Activated T-cell treated with anti-CD3 and anti-CD28 coated beads, Interleukin-2, amount 50 U/mL, for 4 hours (primary cell): ENCODE measurements at regions not wholly inside any gene's neighbourhood (a gene's known extent, or its start where the extent isn't known, plus 50 kb on each side); places are given as distances from the start of the nearest gene placed in this dataset.

Experiments
- ATAC-seq, 2 donors: fragments of 200-7000 bp; cut with Tn5 transposase; one replicate each; pipeline ENCODE4 v1.10.0; 2021
- DNase-seq: peaks from one replicate; pipeline ENCODE4 v3.0.0-alpha.2; 2020
- H3K27me3 Mint-ChIP-seq: one replicate; pipeline ENCODE4 v1.8.0; 2021; ENCODE audit warnings: low read depth, mixed read lengths
- H3K36me3 Mint-ChIP-seq: one replicate; pipeline ENCODE4 v1.8.0; 2022; ENCODE audit warnings: mixed read lengths; ENCODE audit not compliant: insufficient read depth
- H3K4me1 Mint-ChIP-seq: one replicate; pipeline ENCODE4 v1.8.0; 2021; ENCODE audit warnings: low read depth, mixed read lengths
- H3K4me3 Mint-ChIP-seq: one replicate; pipeline ENCODE4 v1.8.0; 2021; ENCODE audit warnings: mild to moderate bottlenecking, moderate library complexity, mixed read lengths
- H3K9me3 Mint-ChIP-seq: one replicate; pipeline ENCODE4 v1.8.0; 2021; ENCODE audit warnings: mixed read lengths

GRCh38 chr12:84361651-84362551 is 550.7 kb downstream of the SLC6A15 start:
- ATAC-seq = no peak
- peaks cover 4% of the 10 kb centered on the region for H3K9me3 Mint-ChIP-seq
- DNase-seq = no peak
- no peaks in the 10 kb centered on the region for H3K4me1 Mint-ChIP-seq
- H3K4me3 Mint-ChIP-seq = no peak overlapping the region
- no peaks in the 10 kb centered on the region for H3K36me3 Mint-ChIP-seq
- no peaks in the 10 kb centered on the region for H3K27me3 Mint-ChIP-seq

GRCh38 chr12:84357314-84357713 is 555.3 kb downstream of the SLC6A15 start:
- DNase-seq (no peak), ATAC-seq (no peak)
- no peak overlapping the region for H3K4me3 Mint-ChIP-seq
- H3K9me3 Mint-ChIP-seq = no peaks in the 10 kb centered on the region
- H3K27me3 Mint-ChIP-seq = no peaks in the 10 kb centered on the region
- no peaks in the 10 kb centered on the region for H3K4me1 Mint-ChIP-seq
- H3K36me3 Mint-ChIP-seq = no peaks in the 10 kb centered on the region

DNA sequence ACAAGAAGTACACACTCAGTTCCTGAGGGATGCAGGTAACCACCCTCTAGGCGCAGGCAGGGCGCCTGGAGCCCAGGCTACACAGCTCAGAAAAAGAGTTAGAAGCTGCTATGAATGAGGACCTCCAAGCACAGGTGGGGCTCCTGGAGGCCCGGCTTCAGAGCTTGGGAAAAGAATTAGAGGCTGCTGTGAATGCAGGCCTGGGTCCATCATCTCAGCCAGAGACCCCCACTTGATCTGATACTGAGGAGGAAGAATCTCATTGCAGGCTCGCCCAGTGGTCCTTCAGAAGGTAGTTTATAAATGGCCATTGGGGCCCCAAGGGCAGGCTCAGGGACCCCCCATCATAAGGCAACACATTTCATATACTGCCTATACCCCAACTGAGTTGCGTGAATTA is 556.4 kb downstream of the SLC6A15 start:
- H3K27me3 Mint-ChIP-seq = no peaks in the 10 kb centered on the region
- H3K4me1 Mint-ChIP-seq = no peaks in the 10 kb centered on the region
- no peak for DNase-seq
- H3K36me3 Mint-ChIP-seq = no peaks in the 10 kb centered on the region
- H3K4me3 Mint-ChIP-seq = no peak overlapping the region
- H3K9me3 Mint-ChIP-seq = no peaks in the 10 kb centered on the region
- ATAC-seq = no peak

DNA sequence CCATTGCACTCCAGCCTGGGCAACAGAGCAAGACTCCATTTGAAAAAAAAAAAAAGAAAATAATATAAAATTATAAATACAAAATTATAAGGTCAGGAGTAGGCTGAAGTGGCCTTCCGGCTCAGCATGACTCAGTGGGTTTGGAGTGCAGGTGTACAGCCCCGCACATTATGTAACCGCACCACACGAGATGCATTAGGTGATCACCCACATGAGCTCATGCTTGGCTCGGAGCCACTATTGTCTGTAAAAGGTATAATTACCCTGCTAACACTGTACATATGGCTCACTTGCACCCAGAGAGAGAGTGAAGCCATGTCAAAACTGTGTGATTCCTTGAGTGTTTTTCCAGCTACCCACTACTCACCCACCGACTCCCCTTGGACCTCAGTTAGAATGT is 557.0 kb downstream of the SLC6A15 start:
- Mint-ChIP-seq H3K27me3 (no peaks in the 10 kb centered on the region), H3K4me3 (no peak overlapping the region), H3K4me1 (no peaks in the 10 kb centered on the region), H3K36me3 (no peaks in the 10 kb centered on the region), H3K9me3 (no peaks in the 10 kb centered on the region)
- ATAC-seq = no peak
- DNase-seq = no peak

GRCh38 chr12:84348582-84348981 is 564.0 kb downstream of the SLC6A15 start:
- Mint-ChIP-seq H3K4me1 (no peaks in the 10 kb centered on the region), H3K36me3 (no peaks in the 10 kb centered on the region), H3K27me3 (no peaks in the 10 kb centered on the region), H3K4me3 (no peak overlapping the region), H3K9me3 (peaks cover 6% of the 10 kb centered on the region)
- ATAC-seq = no peak
- no peak for DNase-seq

DNA sequence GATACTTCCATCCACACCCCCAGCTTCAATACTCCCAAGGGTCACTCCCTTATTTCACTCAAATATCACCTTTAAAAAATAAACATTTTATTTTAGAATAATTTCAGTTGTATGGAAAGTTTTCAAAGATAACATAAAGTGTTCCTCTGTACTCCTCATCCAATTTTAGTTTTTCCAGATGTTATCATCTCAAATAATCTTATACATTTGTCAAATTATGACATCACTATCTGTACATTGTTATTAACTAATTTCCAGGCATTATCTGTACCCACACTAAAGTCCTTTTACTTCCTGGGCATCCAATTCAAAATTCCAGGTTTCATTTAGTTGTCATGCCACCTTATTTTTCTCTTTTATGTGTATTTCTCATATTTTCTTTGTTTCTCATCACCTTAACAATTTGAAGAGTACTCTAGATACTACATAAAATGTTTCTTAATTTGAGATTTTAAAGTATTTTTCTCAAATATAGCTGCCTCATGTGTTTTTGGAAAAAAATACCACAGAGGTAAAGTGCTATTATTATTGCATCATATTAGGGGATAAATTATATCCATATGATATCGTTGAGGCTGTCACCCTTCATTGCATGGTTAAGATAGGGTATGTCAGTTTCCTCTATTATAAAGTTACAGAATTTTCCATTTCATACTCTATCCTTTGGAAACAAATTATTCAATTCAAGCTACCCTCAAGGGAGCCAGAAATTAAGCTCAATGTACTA is 571.0 kb downstream of the SLC6A15 start:
- no peaks in the 10 kb centered on the region for H3K36me3 Mint-ChIP-seq
- DNase-seq (no peak), ATAC-seq (no peak)
- H3K27me3 Mint-ChIP-seq = no peaks in the 10 kb centered on the region
- no peaks in the 10 kb centered on the region for H3K4me1 Mint-ChIP-seq
- H3K4me3 Mint-ChIP-seq = no peak overlapping the region
- H3K9me3 Mint-ChIP-seq = peaks cover 7% of the 10 kb centered on the region

GRCh38 chr12:84336231-84336630 is 576.4 kb downstream of the SLC6A15 start:
- H3K27me3 Mint-ChIP-seq = no peaks in the 10 kb centered on the region
- no peak overlapping the region for H3K4me3 Mint-ChIP-seq
- no peaks in the 10 kb centered on the region for H3K36me3 Mint-ChIP-seq
- DNase-seq = no peak
- H3K9me3 Mint-ChIP-seq = peaks cover 3% of the 10 kb centered on the region
- H3K4me1 Mint-ChIP-seq = no peaks in the 10 kb centered on the region
- no peak for ATAC-seq

GRCh38 chr12:84329938-84330337 is 582.7 kb downstream of the SLC6A15 start:
- Mint-ChIP-seq H3K36me3 (no peaks in the 10 kb centered on the region), H3K4me3 (no peak overlapping the region), H3K27me3 (no peaks in the 10 kb centered on the region), H3K4me1 (no peaks in the 10 kb centered on the region), H3K9me3 (no peaks in the 10 kb centered on the region)
- no peak for DNase-seq
- ATAC-seq = no peak

DNA sequence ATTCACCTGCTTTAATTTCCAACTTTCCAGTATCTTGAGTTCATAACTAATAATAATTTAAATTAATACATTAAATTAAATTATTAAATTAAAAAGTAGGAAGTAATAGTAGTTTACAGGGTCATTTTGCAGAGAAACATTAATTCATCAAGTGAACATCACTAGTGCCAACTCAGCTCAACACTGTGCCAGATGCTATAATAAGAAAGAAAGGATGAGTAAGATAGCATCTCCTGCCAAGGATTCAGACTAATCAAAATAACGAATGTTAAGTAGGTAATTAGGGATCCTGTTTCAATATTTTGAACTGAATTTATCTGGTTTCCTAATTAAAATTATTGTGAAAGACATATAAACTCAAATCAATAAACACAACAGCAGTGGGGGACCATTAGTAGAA is 596.7 kb downstream of the SLC6A15 start:
- DNase-seq = no peak
- ATAC-seq = no peak
- no peaks in the 10 kb centered on the region for H3K36me3 Mint-ChIP-seq
- no peak overlapping the region for H3K4me3 Mint-ChIP-seq
- no peaks in the 10 kb centered on the region for H3K27me3 Mint-ChIP-seq
- peaks cover 8% of the 10 kb centered on the region for H3K9me3 Mint-ChIP-seq
- H3K4me1 Mint-ChIP-seq = no peaks in the 10 kb centered on the region

DNA sequence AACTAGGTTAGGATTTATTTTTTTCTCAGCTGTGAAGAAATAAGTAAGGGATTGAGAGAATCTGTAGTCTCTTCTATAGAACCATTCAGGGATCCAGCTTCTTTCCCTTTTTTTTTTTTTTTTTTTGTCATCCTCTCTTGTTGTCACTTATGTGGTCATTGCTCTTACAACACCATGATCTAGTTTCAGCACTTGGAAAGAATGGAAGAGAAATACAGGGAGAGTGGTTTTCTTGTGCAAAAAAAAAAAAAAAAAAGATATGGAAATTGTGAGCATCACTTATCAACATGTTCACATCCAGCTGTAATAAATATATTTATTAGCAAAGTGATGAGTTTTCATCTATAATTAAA is 599.3 kb downstream of the SLC6A15 start:
- H3K36me3 Mint-ChIP-seq = no peaks in the 10 kb centered on the region
- H3K9me3 Mint-ChIP-seq = peaks cover 8% of the 10 kb centered on the region
- ATAC-seq (no peak), DNase-seq (no peak)
- no peak overlapping the region for H3K4me3 Mint-ChIP-seq
- H3K4me1 Mint-ChIP-seq = no peaks in the 10 kb centered on the region
- no peaks in the 10 kb centered on the region for H3K27me3 Mint-ChIP-seq

DNA sequence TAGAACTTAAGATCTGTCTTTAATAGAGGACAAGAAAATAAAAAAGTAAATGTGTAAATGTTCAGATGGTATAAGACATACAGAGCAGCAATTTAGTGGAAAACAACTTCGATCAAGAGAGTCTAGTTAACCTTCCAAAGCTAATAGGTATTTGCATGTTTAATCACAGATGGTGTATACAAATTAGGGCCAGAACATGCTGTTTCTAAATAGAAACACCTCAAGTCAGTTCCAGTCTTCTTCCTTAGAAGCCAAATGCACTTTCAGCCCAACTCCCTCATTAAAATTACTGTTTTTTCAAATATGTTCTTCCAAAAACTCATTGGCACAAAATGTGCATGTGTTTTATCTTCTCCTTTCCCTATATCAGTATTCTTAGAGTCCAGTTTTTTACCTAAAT is 604.4 kb downstream of the SLC6A15 start:
- DNase-seq (no peak), ATAC-seq (no peak)
- Mint-ChIP-seq H3K36me3 (no peaks in the 10 kb centered on the region), H3K4me3 (no peak overlapping the region), H3K27me3 (no peaks in the 10 kb centered on the region), H3K9me3 (peaks cover 15% of the 10 kb centered on the region), H3K4me1 (no peaks in the 10 kb centered on the region)

GRCh38 chr12:84305144-84305543 is 607.5 kb downstream of the SLC6A15 start:
- no peak overlapping the region for H3K4me3 Mint-ChIP-seq
- H3K36me3 Mint-ChIP-seq = no peaks in the 10 kb centered on the region
- H3K27me3 Mint-ChIP-seq = no peaks in the 10 kb centered on the region
- no peak for ATAC-seq
- H3K9me3 Mint-ChIP-seq = peaks cover 10% of the 10 kb centered on the region
- no peaks in the 10 kb centered on the region for H3K4me1 Mint-ChIP-seq
- no peak for DNase-seq

GRCh38 chr12:84294246-84294645 is 618.4 kb downstream of the SLC6A15 start:
- ATAC-seq = no peak

DNA sequence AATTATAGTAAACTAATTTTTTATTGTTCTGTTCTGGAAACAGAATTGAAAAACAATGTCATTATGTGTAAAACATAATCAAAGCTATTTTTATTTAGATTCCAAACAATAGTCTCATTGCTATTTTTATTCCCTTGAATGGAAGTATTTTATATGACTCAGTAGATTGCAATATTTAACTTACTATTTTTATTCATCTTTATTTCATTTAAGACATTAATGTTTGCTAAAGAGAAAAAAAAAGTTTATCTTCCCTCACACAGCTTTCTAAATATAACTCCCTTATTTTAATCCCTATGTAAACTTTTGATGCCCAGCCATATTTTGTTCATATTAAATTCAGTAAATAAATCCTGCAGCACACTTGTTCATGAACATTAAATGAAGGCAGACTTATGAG is 622.4 kb downstream of the SLC6A15 start:
- no peaks in the 10 kb centered on the region for H3K4me1 Mint-ChIP-seq
- no peaks in the 10 kb centered on the region for H3K36me3 Mint-ChIP-seq
- no peak for ATAC-seq
- DNase-seq = no peak
- no peaks in the 10 kb centered on the region for H3K27me3 Mint-ChIP-seq
- H3K9me3 Mint-ChIP-seq = peaks cover 5% of the 10 kb centered on the region
- no peak overlapping the region for H3K4me3 Mint-ChIP-seq

More at GRCh38 chr12:84294246-84294645, 618.4 kb downstream of the SLC6A15 start:
- H3K4me1 Mint-ChIP-seq = no peaks in the 10 kb centered on the region
- H3K36me3 Mint-ChIP-seq = no peaks in the 10 kb centered on the region
- H3K4me3 Mint-ChIP-seq = no peak overlapping the region
- H3K27me3 Mint-ChIP-seq = no peaks in the 10 kb centered on the region
- peaks cover 11% of the 10 kb centered on the region for H3K9me3 Mint-ChIP-seq
- no peak for DNase-seq

DNA sequence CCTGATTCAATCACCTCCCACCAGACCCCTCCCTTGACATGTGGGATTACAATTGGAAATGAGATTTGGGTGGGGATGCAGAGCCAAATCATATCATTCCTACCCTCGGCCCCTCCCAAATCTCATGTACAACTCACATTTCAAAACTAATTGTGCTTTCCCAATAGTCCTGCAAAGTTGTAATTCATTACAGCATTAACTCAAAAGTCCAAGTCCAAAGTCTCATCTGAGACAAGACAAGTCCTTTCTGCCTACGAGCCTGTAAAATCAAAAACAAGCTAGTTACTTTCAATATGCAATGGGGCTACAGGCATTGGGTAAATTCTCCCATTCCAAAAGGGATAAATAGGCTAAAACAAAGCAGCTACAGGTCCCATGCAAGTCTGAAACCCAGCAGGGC is 634.6 kb downstream of the SLC6A15 start:
- no peaks in the 10 kb centered on the region for H3K36me3 Mint-ChIP-seq
- DNase-seq = no peak
- peaks cover 5% of the 10 kb centered on the region for H3K9me3 Mint-ChIP-seq
- ATAC-seq = no peak
- H3K4me3 Mint-ChIP-seq = no peak overlapping the region
- H3K4me1 Mint-ChIP-seq = no peaks in the 10 kb centered on the region
- H3K27me3 Mint-ChIP-seq = no peaks in the 10 kb centered on the region
